ENCODE measurements at regions not wholly inside any gene's neighbourhood (a gene's known extent, or its start where the extent isn't known, plus 50 kb on each side); places are given as distances from the start of the nearest gene placed in this dataset.

- no peaks in the 10 kb centered on the region for H3K4me1 ChIP-seq (replicated peaks in 1 of 2; ENCODE audit: control insufficient read depth in 2 of 2, insufficient read depth in 2 of 2, low read length in 2 of 2)
- no peaks in the 10 kb centered on the region for H3K79me2 ChIP-seq (ENCODE audit: control insufficient read depth, insufficient read depth, low read length)
- FAIRE-seq (no peak), DNase-seq (ENCODE audit: extremely low read depth in 1 of 4, low spot score in 3 of 4) (no peak), ATAC-seq (no peak)
- H4K20me1 ChIP-seq (replicated peaks; ENCODE audit: control insufficient read depth, insufficient read depth, low read length) = no peaks in the 10 kb centered on the region
- no peaks in the 10 kb centered on the region for H3K9me3 ChIP-seq (replicated peaks; ENCODE audit: control insufficient read depth, insufficient read depth, low read depth, low read length)
- H3K4me2 ChIP-seq (ENCODE audit: insufficient read depth, low read length) = no peak overlapping the region
- no TSS peak for BruUV-seq (replicated peaks)
- no peak overlapping the region for H3K4me3 ChIP-seq
- ChIA-PET POLR2A (interaction anchor here (1.3 kb wide), 1 partner anchor 11 kb away, joined by 3 read pairs; no protein-coding TSS in a partner anchor), CTCF (ENCODE audit: low intra/inter-chr PET ratio) (no interaction called here)
- H3K27me3 ChIP-seq (ENCODE audit: control insufficient read depth in 2 of 2, insufficient read depth in 2 of 2, low read length in 2 of 2) = no peaks in the 10 kb centered on the region
- WGBS (ENCODE audit: insufficient coverage, low coverage, missing lambda C conversion rate) = 2% methylated on average over 3 of the region's 3 CpGs
- TF ChIP-seq ARID2 (IDR thresholded peaks at IDR 0.05) = no peak
- H3K9me1 ChIP-seq (ENCODE audit: control insufficient read depth, insufficient read depth, low read length) = no peaks in the 10 kb centered on the region
- H3K9ac ChIP-seq (ENCODE audit: insufficient read depth in 1 of 2, low read depth in 2 of 2, low read length in 2 of 2) = no peak overlapping the region
- in situ Hi-C loops (cut with MboI) (no loop called here), intact Hi-C loops (cut with micrococcal nuclease) (no loop called here)
- H2AFZ ChIP-seq (ENCODE audit: low read depth, low read length) = no peak overlapping the region
- H3K27ac ChIP-seq (ENCODE audit: extremely low read depth, low read depth, low read length) = no peak overlapping the region
- H3K36me3 ChIP-seq (ENCODE audit: control insufficient read depth, insufficient read depth, low read length) = no peaks in the 10 kb centered on the region
These were observed 208.9 kb downstream of the SPATA18 start for GRCh38 chr4:52259978-52260377.

- no peaks in the 10 kb centered on the region for H4K20me1 ChIP-seq (replicated peaks; ENCODE audit: control insufficient read depth, insufficient read depth, low read length)
- H3K9me3 ChIP-seq (replicated peaks; ENCODE audit: control insufficient read depth, insufficient read depth, low read depth, low read length) = no peaks in the 10 kb centered on the region
- no peaks in the 10 kb centered on the region for H3K36me3 ChIP-seq (ENCODE audit: control insufficient read depth, insufficient read depth, low read length)
- FAIRE-seq (no peak), DNase-seq (ENCODE audit: extremely low read depth in 1 of 4, low spot score in 3 of 4) (no peak), ATAC-seq (no peak)
- H3K27me3 ChIP-seq (ENCODE audit: control insufficient read depth in 2 of 2, insufficient read depth in 2 of 2, low read length in 2 of 2) = no peaks in the 10 kb centered on the region
- in situ Hi-C loops (cut with MboI) (no loop called here), intact Hi-C loops (cut with micrococcal nuclease) (no loop called here)
- no peak overlapping the region for H3K9ac ChIP-seq (ENCODE audit: insufficient read depth in 1 of 2, low read depth in 2 of 2, low read length in 2 of 2)
- no peak overlapping the region for H3K4me2 ChIP-seq (ENCODE audit: insufficient read depth, low read length)
- no TSS peak for BruUV-seq (replicated peaks)
- H3K27ac ChIP-seq (ENCODE audit: extremely low read depth, low read depth, low read length) = no peak overlapping the region
- no peak overlapping the region for H2AFZ ChIP-seq (ENCODE audit: low read depth, low read length)
- 2% methylated on average over 6 of the region's 6 CpGs for WGBS (ENCODE audit: insufficient coverage, low coverage, missing lambda C conversion rate)
- H3K9me1 ChIP-seq (ENCODE audit: control insufficient read depth, insufficient read depth, low read length) = no peaks in the 10 kb centered on the region
- H3K4me3 ChIP-seq = no peak overlapping the region
- H3K4me1 ChIP-seq (replicated peaks in 1 of 2; ENCODE audit: control insufficient read depth in 2 of 2, insufficient read depth in 2 of 2, low read length in 2 of 2) = no peaks in the 10 kb centered on the region
- ChIA-PET CTCF (ENCODE audit: low intra/inter-chr PET ratio) (no interaction called here), POLR2A (no interaction called here)
- TF ChIP-seq SAP30 (IDR thresholded peaks at IDR 0.05; ENCODE audit: borderline replicate concordance, insufficient read depth, low read depth, low read length, poor library complexity, severe bottlenecking) = no peak
- TF ChIP-seq HIVEP1 (CRISPR knock-in tag; IDR thresholded peaks at IDR 0.05) = no peak
- no peak for TF ChIP-seq NFE2L1 (tag; IDR thresholded peaks at IDR 0.05; ENCODE audit: borderline replicate concordance, low read depth)
- no peak for TF ChIP-seq PHF8 (IDR thresholded peaks at IDR 0.05; ENCODE audit: borderline replicate concordance, low read length)
- TF ChIP-seq ESRRA (IDR thresholded peaks at IDR 0.05; ENCODE audit: borderline replicate concordance, low read depth) = no peak
- H3K79me2 ChIP-seq (ENCODE audit: control insufficient read depth, insufficient read depth, low read length) = no peaks in the 10 kb centered on the region
These were observed 209.6 kb downstream of the SPATA18 start for GRCh38 chr4:52260514-52261210.
